B cell (primary cell): ENCODE measurements at regions not wholly inside any gene's neighbourhood (a gene's known extent, or its start where the extent isn't known, plus 50 kb on each side); places are given as distances from the start of the nearest gene placed in this dataset.

Experiments used
- ATAC-seq: fragments of 200-7000 bp; cut with Tn5 transposase; one replicate; pipeline ENCODE4 v1.10.0; 2021; ENCODE audit warnings: low read depth, mild to moderate bottlenecking, moderate number of reproducible peaks, moderate library complexity
- CTCF ChIA-PET: fragments of 350-600 bp; sonication (Branson Sonifier 250); formaldehyde crosslinking; loops from one replicate; lab custom pipeline; 2021; ENCODE audit warnings: antibody characterized with exemption, inconsistent platforms; lab: Charles Lee
- POLR2A ChIA-PET: fragments of 350-600 bp; sonication (Branson Sonifier 250); formaldehyde crosslinking; loops from one replicate; lab custom pipeline; 2021; ENCODE audit warnings: antibody characterized with exemption; lab: Charles Lee
- DNase-seq: peaks from one replicate; pipeline ENCODE4 v3.0.0; 2013
- H2AFZ ChIP-seq: 2 replicates; pipeline ENCODE4 v1.6.1; 2012; ENCODE audit warnings: mild to moderate bottlenecking, low read depth, low read length; ENCODE audit not compliant: insufficient read depth, poor library complexity, severe bottlenecking
- H3K27ac ChIP-seq, 2 donors: 1 replicate in 1 of 2; 2 replicates in 1 of 2; pipeline ENCODE4 v1.5.1; 2012 to 2013; ENCODE audit warnings: low read length in 2 of 2, mild to moderate bottlenecking in 2 of 2, moderate library complexity in 1 of 2
- H3K27me3 ChIP-seq, 4 experiments: fragments of 200-600 bp in 1 of 4; sonication (generic) in 1 of 4; replicated peaks in 1 of 4; 1 replicate in 2 of 4; 2 replicates in 2 of 4; pipeline versions ENCODE4 v1.6.1 to v1.7.0; 2013 to 2016; ENCODE audit warnings: low read length in 3 of 4, mild to moderate bottlenecking in 2 of 4, mixed read lengths in 1 of 4, moderate library complexity in 1 of 4; ENCODE audit not compliant: insufficient read depth in 4 of 4, control insufficient read depth in 3 of 4; ENCODE audit errors: control extremely low read depth in 1 of 4
- H3K36me3 ChIP-seq, 2 experiments: replicated peaks in 1 of 2; 1 replicate in 1 of 2; 2 replicates in 1 of 2; pipeline versions ENCODE4 v1.6.1 to v1.7.1; 2013; ENCODE audit warnings: low read length in 1 of 2; ENCODE audit not compliant: insufficient read depth in 2 of 2, control insufficient read depth in 1 of 2; ENCODE audit errors: control extremely low read depth in 1 of 2, extremely low read depth in 1 of 2
- H3K4me1 ChIP-seq, 2 donors: fragments of 200-600 bp in 1 of 2; sonication (generic) in 1 of 2; 1 replicate in 1 of 2; 2 replicates in 1 of 2; pipeline versions ENCODE4 v1.5.1 to v1.6.1; 2013 to 2017; ENCODE audit warnings: low read length in 2 of 2; ENCODE audit not compliant: control insufficient read depth in 2 of 2, insufficient read depth in 2 of 2
- H3K4me2 ChIP-seq: replicated peaks from 2 replicates; pipeline ENCODE3; 2012; ENCODE audit warnings: mild to moderate bottlenecking, low read depth, low read length; ENCODE audit not compliant: poor library complexity, severe bottlenecking
- H3K4me3 ChIP-seq, 5 experiments: fragments of 200-600 bp in 1 of 5; sonication (generic) in 1 of 5; 1 replicate in 3 of 5; 2 replicates in 2 of 5; pipeline versions ENCODE4 v1.5.1 to v1.7.0; 2011 to 2016; ENCODE audit warnings: low read length in 4 of 5, mild to moderate bottlenecking in 4 of 5, low read depth in 2 of 5, control low read depth in 1 of 5, moderate library complexity in 1 of 5; ENCODE audit not compliant: insufficient read depth in 1 of 5; ENCODE audit errors: control extremely low read depth in 1 of 5, extremely low read depth in 1 of 5
- H3K79me2 ChIP-seq: fragments of 200-600 bp; sonication (generic); one replicate; pipeline ENCODE4 v1.6.0; 2016; ENCODE audit warnings: low read length; ENCODE audit not compliant: control insufficient read depth, insufficient read depth
- H3K9ac ChIP-seq: fragments of 200-600 bp; sonication (generic); 2 replicates; pipeline ENCODE4 v1.6.1; 2017; ENCODE audit warnings: mild to moderate bottlenecking, low read length, moderate library complexity
- H3K9me3 ChIP-seq, 3 donors: one replicate each; pipeline versions ENCODE4 v1.6.1 to v1.7.1; 2013; ENCODE audit warnings: low read length in 2 of 3; ENCODE audit not compliant: control insufficient read depth in 2 of 3, insufficient read depth in 1 of 3; ENCODE audit errors: control extremely low read depth in 1 of 3
- H4K20me1 ChIP-seq: 2 replicates; pipeline ENCODE4 v1.6.0; 2012; ENCODE audit warnings: mild to moderate bottlenecking, low read length; ENCODE audit not compliant: insufficient read depth, control insufficient read depth, poor library complexity, severe bottlenecking
- H3K27ac Mint-ChIP-seq: one replicate; pipeline ENCODE4 v1.8.0; 2021; ENCODE audit warnings: mixed read lengths
- H3K27me3 Mint-ChIP-seq: one replicate; pipeline ENCODE4 v1.8.0; 2021; ENCODE audit warnings: mixed read lengths
- H3K4me1 Mint-ChIP-seq: one replicate; pipeline ENCODE4 v1.8.0; 2021; ENCODE audit warnings: mixed read lengths
- H3K4me3 Mint-ChIP-seq: one replicate; pipeline ENCODE4 v1.8.0; 2021; ENCODE audit warnings: mixed read lengths
- H3K9me3 Mint-ChIP-seq: one replicate; pipeline ENCODE4 v1.8.0; 2022; ENCODE audit warnings: mixed read lengths; ENCODE audit not compliant: insufficient read depth
- EZH2 ChIP-seq: IDR thresholded peaks from 2 replicates; pipeline ENCODE4 v1.6.1; 2012; ENCODE audit warnings: borderline replicate concordance, low read depth, mild to moderate bottlenecking, moderate library complexity, low read length; ENCODE audit not compliant: insufficient read depth, poor library complexity, severe bottlenecking
- WGBS: methylation state at CpG from one replicate; pipeline ENCODE4 v1.1.5; 2013; ENCODE audit warnings: missing lambda C conversion rate; ENCODE audit not compliant: insufficient coverage; 5-methylcytosine and 5-hydroxymethylcytosine counted together
- intact Hi-C: fragments of 100-400 bp; cut with micrococcal nuclease; formaldehyde crosslinking; loops from one replicate; pipeline ENCODE4 v1.10.0; 2022
- TF ChIP-seq, protein P1 (sequence below): fragments of 200-600 bp; IDR thresholded peaks from one replicate; pipeline ENCODE4 v1.8.0; 2022; ENCODE audit warnings: antibody characterized with exemption, mild to moderate bottlenecking

DNA sequence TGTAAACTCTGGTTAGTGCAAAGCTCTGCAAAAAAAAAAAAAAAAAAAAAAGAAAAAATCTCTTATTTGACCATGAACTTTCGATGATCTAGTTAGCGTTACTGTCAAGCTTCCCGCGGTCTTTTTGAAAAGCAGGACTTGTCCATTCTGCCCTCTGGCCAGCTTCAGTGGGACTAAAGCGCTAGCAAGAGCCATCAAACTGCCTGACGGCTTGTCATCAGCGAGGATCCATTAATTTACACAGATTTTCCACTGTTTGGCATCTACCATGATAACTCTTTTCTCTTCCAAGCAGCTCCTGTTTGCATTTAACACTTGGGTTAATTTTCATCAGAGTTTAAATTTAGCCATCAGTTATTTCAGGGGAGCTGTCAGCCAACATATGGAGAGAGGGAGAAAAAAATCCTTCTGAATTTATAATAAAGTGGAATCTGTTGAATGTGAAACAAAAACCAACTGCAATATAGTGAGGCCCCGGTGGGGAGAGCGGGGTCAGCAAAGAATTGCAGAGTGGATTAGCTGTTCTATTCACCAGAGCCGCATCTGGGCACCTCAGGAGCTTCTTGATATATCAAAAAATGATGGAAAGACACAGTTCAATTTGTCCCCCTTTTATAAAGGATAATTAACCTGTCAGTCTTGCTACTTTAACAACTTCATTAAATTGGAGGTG is 298.2 kb downstream of the SPATA17 start:
- Histone ChIP-seq H3K27me3 (peaks cover 0 to 4% (median 0%) of the 10 kb centered on the region in 4 experiments), H3K79me2 (no peaks in the 10 kb centered on the region), H3K4me2 (no peak overlapping the region), H3K4me3 (no peak overlapping the region), H2AFZ (no peak overlapping the region), H3K36me3 (no peaks in the 10 kb centered on the region), H3K4me1 (no peaks in the 10 kb centered on the region), H4K20me1 (no peaks in the 10 kb centered on the region), H3K9me3 (peaks cover 0 to 3% (median 0%) of the 10 kb centered on the region in 3 donors), H3K27ac (no peak overlapping the region), H3K9ac (no peak overlapping the region)
- ChIA-PET POLR2A (no interaction called here), CTCF (no interaction called here)
- Mint-ChIP-seq H3K27me3 (peaks cover 7% of the 10 kb centered on the region), H3K9me3 (no peaks in the 10 kb centered on the region), H3K4me1 (no peaks in the 10 kb centered on the region), H3K4me3 (no peak overlapping the region), H3K27ac (no peak overlapping the region)
- intact Hi-C loops, result no loop called here
- ATAC-seq (no peak), DNase-seq (no peak)
- TF ChIP-seq, protein P1, sequence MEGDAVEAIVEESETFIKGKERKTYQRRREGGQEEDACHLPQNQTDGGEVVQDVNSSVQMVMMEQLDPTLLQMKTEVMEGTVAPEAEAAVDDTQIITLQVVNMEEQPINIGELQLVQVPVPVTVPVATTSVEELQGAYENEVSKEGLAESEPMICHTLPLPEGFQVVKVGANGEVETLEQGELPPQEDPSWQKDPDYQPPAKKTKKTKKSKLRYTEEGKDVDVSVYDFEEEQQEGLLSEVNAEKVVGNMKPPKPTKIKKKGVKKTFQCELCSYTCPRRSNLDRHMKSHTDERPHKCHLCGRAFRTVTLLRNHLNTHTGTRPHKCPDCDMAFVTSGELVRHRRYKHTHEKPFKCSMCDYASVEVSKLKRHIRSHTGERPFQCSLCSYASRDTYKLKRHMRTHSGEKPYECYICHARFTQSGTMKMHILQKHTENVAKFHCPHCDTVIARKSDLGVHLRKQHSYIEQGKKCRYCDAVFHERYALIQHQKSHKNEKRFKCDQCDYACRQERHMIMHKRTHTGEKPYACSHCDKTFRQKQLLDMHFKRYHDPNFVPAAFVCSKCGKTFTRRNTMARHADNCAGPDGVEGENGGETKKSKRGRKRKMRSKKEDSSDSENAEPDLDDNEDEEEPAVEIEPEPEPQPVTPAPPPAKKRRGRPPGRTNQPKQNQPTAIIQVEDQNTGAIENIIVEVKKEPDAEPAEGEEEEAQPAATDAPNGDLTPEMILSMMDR, result no peak
- TF ChIP-seq EZH2, result no peak
- WGBS, result 90% methylated on average over 7 of the region's 10 CpGs

DNA sequence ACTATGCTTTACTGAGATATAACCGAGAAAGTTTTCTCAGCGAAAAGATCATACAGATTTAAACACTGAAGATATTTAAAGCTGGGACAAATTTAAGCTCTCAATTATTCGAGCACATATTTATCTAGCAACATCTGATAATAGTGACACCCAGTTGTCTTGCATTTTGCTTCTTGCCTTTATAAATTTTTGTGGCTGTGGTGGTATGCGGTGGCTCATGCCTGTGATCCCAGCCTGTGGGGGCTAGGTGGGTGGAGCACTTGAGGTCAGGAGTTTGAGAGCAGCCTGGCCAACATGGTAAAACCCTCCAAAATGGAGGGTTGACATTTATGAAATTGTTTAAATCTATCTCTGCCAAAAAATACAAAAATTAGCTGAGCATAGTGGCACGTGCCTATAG is 312.2 kb downstream of the SPATA17 start:
- POLR2A ChIA-PET, result no interaction called here
- no peaks in the 10 kb centered on the region for H4K20me1 ChIP-seq
- no peaks in the 10 kb centered on the region for H3K27me3 ChIP-seq
- CTCF ChIA-PET, result no interaction called here
- H3K9ac ChIP-seq, result no peak overlapping the region
- no peak overlapping the region for H2AFZ ChIP-seq
- ATAC-seq, result no peak
- H3K27me3 Mint-ChIP-seq, result no peaks in the 10 kb centered on the region
- no peak overlapping the region for H3K27ac Mint-ChIP-seq
- WGBS, result no CpG with 5 or more reads among the region's 5 CpGs
- no peak overlapping the region for H3K4me3 Mint-ChIP-seq
- no peak overlapping the region for H3K27ac ChIP-seq
- H3K36me3 ChIP-seq, result no peaks in the 10 kb centered on the region
- TF ChIP-seq, protein P1, result no peak
- TF ChIP-seq EZH2, result no peak
- no peaks in the 10 kb centered on the region for H3K4me1 ChIP-seq
- no peaks in the 10 kb centered on the region for H3K9me3 Mint-ChIP-seq
- H3K4me3 ChIP-seq, result no peak overlapping the region
- DNase-seq, result no peak
- no peaks in the 10 kb centered on the region for H3K4me1 Mint-ChIP-seq
- no peaks in the 10 kb centered on the region for H3K79me2 ChIP-seq
- no peak overlapping the region for H3K4me2 ChIP-seq
- H3K9me3 ChIP-seq, result no peaks in the 10 kb centered on the region
- intact Hi-C loops, result no loop called here
